H1 (cell line): ENCODE measurements at regions not wholly inside any gene's neighbourhood (a gene's known extent, or its start where the extent isn't known, plus 50 kb on each side); places are given as distances from the start of the nearest gene placed in this dataset.

Source experiments
- CTCF ChIA-PET: fragments of 300-600 bp; sonication (Branson Sonifier 250); formaldehyde crosslinking; loops from one replicate; lab custom pipeline; 2021; ENCODE audit not compliant: partially characterized antibody; lab: Charles Lee
- POLR2A ChIA-PET: fragments of 300-600 bp; sonication (Branson Sonifier 250); formaldehyde crosslinking; loops from one replicate; lab custom pipeline; 2021; ENCODE audit warnings: inconsistent platforms; ENCODE audit not compliant: partially characterized antibody; lab: Charles Lee
- DNase-seq, 2 experiments: peaks; one replicate each; pipeline versions ENCODE4 v3.0.0 to v3.0.0-alpha.2; 2010 to 2022; ENCODE audit warnings: low spot score in 2 of 2, low read depth in 1 of 2, mixed read lengths in 1 of 2
- FAIRE-seq: peaks from 2 replicates; lab custom pipeline; 2011; peaks lifted over from hg19 to GRCh38; lab: Jason Lieb, UNC
- H2AFZ ChIP-seq: 2 replicates; pipeline ENCODE4 v1.8.1; 2012; ENCODE audit warnings: low read length, inconsistent platforms
- H2AK5ac ChIP-seq: 2 replicates; pipeline ENCODE4 v1.6.1; 2013; ENCODE audit warnings: low read depth, low read length
- H2BK120ac ChIP-seq: replicated peaks from 2 replicates; pipeline ENCODE3; 2013; ENCODE audit warnings: low read depth, low read length, inconsistent platforms
- H2BK12ac ChIP-seq: 2 replicates; pipeline ENCODE4 v1.6.1; 2013; ENCODE audit warnings: low read depth, low read length
- H2BK15ac ChIP-seq: 2 replicates; pipeline ENCODE4 v1.6.1; 2013; ENCODE audit warnings: low read length
- H2BK20ac ChIP-seq: 2 replicates; pipeline ENCODE4 v1.6.1; 2013; ENCODE audit warnings: low read length
- H2BK5ac ChIP-seq: 2 replicates; pipeline ENCODE4 v1.6.1; 2013; ENCODE audit warnings: low read depth, low read length
- H3K14ac ChIP-seq: 2 replicates; pipeline ENCODE4 v1.6.1; 2013; ENCODE audit warnings: inconsistent platforms; ENCODE audit not compliant: insufficient read length
- H3K18ac ChIP-seq: 2 replicates; pipeline ENCODE4 v1.6.1; 2013; ENCODE audit warnings: low read length; ENCODE audit errors: extremely low read depth
- H3K23ac ChIP-seq: 2 replicates; pipeline ENCODE4 v1.6.1; 2013; ENCODE audit warnings: inconsistent platforms; ENCODE audit not compliant: insufficient read length
- H3K23me2 ChIP-seq: 2 replicates; pipeline ENCODE4 v1.6.1; 2013; ENCODE audit warnings: low read depth, low read length
- H3K27ac ChIP-seq: 2 replicates; pipeline ENCODE4 v1.6.1; 2011; ENCODE audit warnings: low read depth, low read length, inconsistent platforms
- H3K27me3 ChIP-seq, 4 experiments: replicated peaks in 1 of 4; 1 replicate in 1 of 4; 2 replicates in 3 of 4; pipeline versions ENCODE4 v1.6.1 to v1.8.1; 2011 to 2013; ENCODE audit warnings: low read length in 3 of 4, mild to moderate bottlenecking in 3 of 4, inconsistent platforms in 2 of 4, mixed read lengths in 2 of 4, moderate library complexity in 1 of 4; ENCODE audit not compliant: control insufficient read depth in 3 of 4, insufficient read depth in 3 of 4; ENCODE audit errors: extremely low read depth in 1 of 4
- H3K36me3 ChIP-seq, 4 experiments: 2 replicates each; pipeline versions ENCODE4 v1.6.1 to v1.8.1; 2011 to 2013; ENCODE audit warnings: mild to moderate bottlenecking in 4 of 4, low read length in 3 of 4, moderate library complexity in 2 of 4, control low read depth in 1 of 4, inconsistent platforms in 1 of 4; ENCODE audit not compliant: insufficient read depth in 4 of 4, control insufficient read depth in 2 of 4
- H3K4ac ChIP-seq: replicated peaks from 2 replicates; pipeline ENCODE3; 2013; ENCODE audit warnings: low read length, low read depth, mixed read lengths, inconsistent platforms; ENCODE audit not compliant: insufficient read length
- H3K4me1 ChIP-seq, 4 experiments: replicated peaks in 1 of 4; 1 replicate in 1 of 4; 2 replicates in 3 of 4; pipeline versions ENCODE4 v1.6.1 to v1.8.1; 2011 to 2013; ENCODE audit warnings: low read length in 3 of 4, inconsistent platforms in 2 of 4, mixed read lengths in 1 of 4; ENCODE audit not compliant: insufficient read depth in 4 of 4, control insufficient read depth in 3 of 4
- H3K4me2 ChIP-seq, 2 experiments: 2 replicates each; pipeline versions ENCODE4 v1.6.1 to v1.8.1; 2011 to 2013; ENCODE audit warnings: low read depth in 2 of 2, low read length in 2 of 2, control low read depth in 1 of 2, inconsistent platforms in 1 of 2, mild to moderate bottlenecking in 1 of 2; ENCODE audit not compliant: insufficient read depth in 1 of 2
- H3K4me3 ChIP-seq, 4 experiments: fragments of 200-600, 300-600 bp in 1 of 4; sonication (generic), shearing (Covaris generic), sonication (Bioruptor Twin) in 1 of 4; 2 replicates each; pipeline versions ENCODE4 v1.5.1 to v1.8.1; 2011 to 2016; ENCODE audit warnings: low read length in 4 of 4, low read depth in 3 of 4, control low read depth in 2 of 4, inconsistent platforms in 2 of 4, mild to moderate bottlenecking in 2 of 4, mixed read lengths in 1 of 4, moderate library complexity in 1 of 4; ENCODE audit not compliant: insufficient read depth in 2 of 4; ENCODE audit errors: extremely low read depth in 1 of 4
- H3K56ac ChIP-seq: replicated peaks from 2 replicates; pipeline ENCODE3; 2013; ENCODE audit warnings: low read depth, mild to moderate bottlenecking, mixed read lengths, low read length, inconsistent platforms; ENCODE audit not compliant: insufficient read length
- H3K79me1 ChIP-seq: 2 replicates; pipeline ENCODE4 v1.6.1; 2013; ENCODE audit warnings: low read depth, low read length, control low read depth
- H3K79me2 ChIP-seq, 2 experiments: 2 replicates each; pipeline versions ENCODE4 v1.6.1 to v1.8.1; 2012 to 2013; ENCODE audit warnings: low read length in 2 of 2, mild to moderate bottlenecking in 2 of 2, inconsistent platforms in 1 of 2; ENCODE audit not compliant: insufficient read depth in 2 of 2, control insufficient read depth in 1 of 2
- H3K9ac ChIP-seq, 4 experiments: replicated peaks in 1 of 4; 1 replicate in 1 of 4; 2 replicates in 3 of 4; pipeline versions ENCODE4 v1.6.1 to v1.8.1; 2011 to 2013; ENCODE audit warnings: low read depth in 3 of 4, low read length in 3 of 4, control low read depth in 2 of 4, mild to moderate bottlenecking in 2 of 4, moderate library complexity in 2 of 4, inconsistent platforms in 1 of 4; ENCODE audit errors: extremely low read depth in 1 of 4
- H3K9me3 ChIP-seq, 2 experiments: 2 replicates each; pipeline versions ENCODE4 v1.6.1 to v1.8.1; 2012 to 2013; ENCODE audit warnings: mild to moderate bottlenecking in 2 of 2, moderate library complexity in 2 of 2, control low read depth in 1 of 2, inconsistent platforms in 1 of 2, low read depth in 1 of 2, low read length in 1 of 2, mixed read lengths in 1 of 2; ENCODE audit not compliant: insufficient read depth in 2 of 2
- H4K20me1 ChIP-seq, 2 experiments: replicated peaks in 1 of 2; 2 replicates each; pipeline versions ENCODE3 to v1.8.1; 2011 to 2013; ENCODE audit warnings: inconsistent platforms in 2 of 2, low read length in 2 of 2, mild to moderate bottlenecking in 1 of 2; ENCODE audit not compliant: insufficient read depth in 2 of 2, control insufficient read depth in 1 of 2
- H4K5ac ChIP-seq: 2 replicates; pipeline ENCODE4 v1.6.1; 2013; ENCODE audit warnings: low read length, low read depth, mixed read lengths, inconsistent platforms; ENCODE audit not compliant: insufficient read length
- H4K8ac ChIP-seq: 2 replicates; pipeline ENCODE4 v1.8.0; 2013; ENCODE audit warnings: mild to moderate bottlenecking, moderate library complexity, low read length, inconsistent platforms; ENCODE audit not compliant: insufficient read depth; ENCODE audit errors: extremely low read depth
- H4K91ac ChIP-seq: replicated peaks from 2 replicates; pipeline ENCODE3; 2013; ENCODE audit warnings: low read length, mixed read lengths, inconsistent platforms; ENCODE audit not compliant: insufficient read length
- RXRA ChIP-seq: IDR thresholded peaks from 2 replicates; pipeline ENCODE4 v1.6.1; 2011; ENCODE audit warnings: low read depth, mild to moderate bottlenecking, low read length, moderate library complexity; ENCODE audit not compliant: insufficient read depth
- USF2 ChIP-seq: IDR thresholded peaks from 2 replicates; pipeline ENCODE4 v1.6.1; 2011; ENCODE audit warnings: low read length, improper control_type of control experiment
- WGBS, 2 experiments: shearing (Covaris generic) in 1 of 2; methylation state at CpG; one replicate each; pipeline versions ENCODE4 v1.1.6 to v1.1.7; 2013 to 2015; ENCODE audit warnings: low lambda C conversion rate in 2 of 2, mixed read lengths in 2 of 2, inconsistent platforms in 1 of 2, low coverage in 1 of 2, missing lambda C conversion rate in 1 of 2; ENCODE audit not compliant: insufficient replicate concordance in 2 of 2, insufficient coverage in 1 of 2, insufficient read length in 1 of 2; ENCODE audit errors: extremely low coverage in 1 of 2, missing lambda C conversion rate in 1 of 2; 5-methylcytosine and 5-hydroxymethylcytosine counted together

- no peak overlapping the region for H2BK120ac ChIP-seq
- H3K23ac ChIP-seq = no peak overlapping the region
- no peak overlapping the region for H2BK5ac ChIP-seq
- H3K14ac ChIP-seq = no peak overlapping the region
- no peak overlapping the region for H2AK5ac ChIP-seq
- no peak overlapping the region for H3K56ac ChIP-seq
- H3K4ac ChIP-seq = no peak overlapping the region
- H3K4me2 ChIP-seq = no peak overlapping the region
- H3K9ac ChIP-seq = no peak overlapping the region
- no peak overlapping the region for H4K5ac ChIP-seq
- H3K79me2 ChIP-seq = no peaks in the 10 kb centered on the region
- H4K91ac ChIP-seq = no peak overlapping the region
- no peaks in the 10 kb centered on the region for H3K23me2 ChIP-seq
- H2BK20ac ChIP-seq = no peak overlapping the region
- no peaks in the 10 kb centered on the region; a peak in 1 of 7 replicates for H3K27me3 ChIP-seq
- no peaks in the 10 kb centered on the region for H3K4me1 ChIP-seq
- CTCF ChIA-PET = interaction anchor here (0.6 kb wide), 1 partner anchor 248 kb away, joined by 3 read pairs; no protein-coding TSS in a partner anchor
- H2BK15ac ChIP-seq = no peak overlapping the region
- 90% methylated on average over 4 of the region's 4 CpGs; no CpG with 5 or more reads in 1 of the 2 experiments for WGBS, 2 experiments
- no peak overlapping the region for H3K18ac ChIP-seq
- no peaks in the 10 kb centered on the region for H3K36me3 ChIP-seq
- no peak overlapping the region for H2BK12ac ChIP-seq
- no peak overlapping the region for H2AFZ ChIP-seq
- POLR2A ChIA-PET = no interaction called here
- DNase-seq (no peak), FAIRE-seq (no peak)
- H3K4me3 ChIP-seq = no peak overlapping the region
- H3K9me3 ChIP-seq = no peaks in the 10 kb centered on the region
- H4K20me1 ChIP-seq = no peaks in the 10 kb centered on the region
- H3K79me1 ChIP-seq = no peaks in the 10 kb centered on the region
- no peak overlapping the region for H3K27ac ChIP-seq
- TF ChIP-seq RXRA (no peak), USF2 (no peak)
- no peak overlapping the region for H4K8ac ChIP-seq
These were observed 96.0 kb upstream of the LEF1 start for GRCh38 chr4:108264693-108265092.
